ENCODE measurements at regions not wholly inside any gene's neighbourhood (a gene's known extent, or its start where the extent isn't known, plus 50 kb on each side); places are given as distances from the start of the nearest gene placed in this dataset.

DNA sequence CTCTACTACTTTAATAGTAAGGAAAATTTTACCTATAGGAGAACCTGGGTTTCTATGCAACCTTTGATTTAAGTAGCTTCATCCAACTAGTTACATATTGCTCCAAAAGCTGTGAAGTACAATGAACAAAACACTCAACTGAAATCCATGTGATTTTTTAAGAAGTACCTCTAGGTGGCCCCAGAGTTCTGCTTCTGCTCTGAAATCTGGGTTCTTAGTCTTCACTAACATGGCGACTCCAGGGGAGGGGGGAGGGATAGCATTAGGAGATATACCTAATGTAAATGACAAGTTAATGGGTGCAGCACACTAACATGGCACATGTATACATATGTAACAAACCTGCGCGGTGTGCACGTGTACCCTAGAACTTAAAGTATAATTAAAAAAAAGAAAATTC, 73.4 kb upstream of the MAGEB2 start:
- WGBS (ENCODE audit: insufficient coverage) = no CpG with 5 or more reads among the region's 4 CpGs
- H3K27me3 Mint-ChIP-seq (ENCODE audit: low read depth in 3 of 3) = no peaks in the 10 kb centered on the region
- H3K27ac Mint-ChIP-seq = no peak overlapping the region
- intact Hi-C loops (cut with micrococcal nuclease) = no loop called here
- H3K4me3 Mint-ChIP-seq = no peak overlapping the region
- Histone ChIP-seq H3K27me3 (ENCODE audit: control insufficient read depth in 2 of 2, insufficient read depth in 2 of 2, low read length in 2 of 2) (peaks cover 0 to 2% of the 10 kb centered on the region in 2 donors), H3K27ac (ENCODE audit: low read depth in 1 of 2, low read length in 2 of 2) (no peak overlapping the region), H2AFZ (ENCODE audit: insufficient read depth, low read depth, low read length, poor library complexity, severe bottlenecking) (no peak overlapping the region), H3K4me2 (replicated peaks; ENCODE audit: extremely low read depth, low read length, poor library complexity, severe bottlenecking) (no peak overlapping the region), H3K4me1 (ENCODE audit: control insufficient read depth in 1 of 2, insufficient read depth in 2 of 2, low read length in 2 of 2) (no peaks in the 10 kb centered on the region), H3K9me3 (replicated peaks in 1 of 2; ENCODE audit: control insufficient read depth in 1 of 2, insufficient read depth in 1 of 2, low read length in 2 of 2) (no peaks in the 10 kb centered on the region), H3K9ac (ENCODE audit: insufficient read depth, low read length, poor library complexity, severe bottlenecking) (no peak overlapping the region), H3K36me3 (replicated peaks in 1 of 2; ENCODE audit: control insufficient read depth in 1 of 2, insufficient read depth in 2 of 2, low read length in 2 of 2) (no peaks in the 10 kb centered on the region), H4K20me1 (ENCODE audit: insufficient read depth, low read length) (no peaks in the 10 kb centered on the region), H3K79me2 (ENCODE audit: insufficient read depth, low read length) (no peaks in the 10 kb centered on the region), H3K4me3 (replicated peaks in 1 of 3; ENCODE audit: low read depth in 2 of 3, low read length in 3 of 3) (no peak overlapping the region)
- no peaks in the 10 kb centered on the region for H3K36me3 Mint-ChIP-seq
- H3K4me1 Mint-ChIP-seq = no peaks in the 10 kb centered on the region
- peak in 1 of 3 donors; percentile 0 for DNase-seq
- no peaks in the 10 kb centered on the region for H3K9me3 Mint-ChIP-seq
- TF ChIP-seq, protein P1, sequence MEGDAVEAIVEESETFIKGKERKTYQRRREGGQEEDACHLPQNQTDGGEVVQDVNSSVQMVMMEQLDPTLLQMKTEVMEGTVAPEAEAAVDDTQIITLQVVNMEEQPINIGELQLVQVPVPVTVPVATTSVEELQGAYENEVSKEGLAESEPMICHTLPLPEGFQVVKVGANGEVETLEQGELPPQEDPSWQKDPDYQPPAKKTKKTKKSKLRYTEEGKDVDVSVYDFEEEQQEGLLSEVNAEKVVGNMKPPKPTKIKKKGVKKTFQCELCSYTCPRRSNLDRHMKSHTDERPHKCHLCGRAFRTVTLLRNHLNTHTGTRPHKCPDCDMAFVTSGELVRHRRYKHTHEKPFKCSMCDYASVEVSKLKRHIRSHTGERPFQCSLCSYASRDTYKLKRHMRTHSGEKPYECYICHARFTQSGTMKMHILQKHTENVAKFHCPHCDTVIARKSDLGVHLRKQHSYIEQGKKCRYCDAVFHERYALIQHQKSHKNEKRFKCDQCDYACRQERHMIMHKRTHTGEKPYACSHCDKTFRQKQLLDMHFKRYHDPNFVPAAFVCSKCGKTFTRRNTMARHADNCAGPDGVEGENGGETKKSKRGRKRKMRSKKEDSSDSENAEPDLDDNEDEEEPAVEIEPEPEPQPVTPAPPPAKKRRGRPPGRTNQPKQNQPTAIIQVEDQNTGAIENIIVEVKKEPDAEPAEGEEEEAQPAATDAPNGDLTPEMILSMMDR (IDR thresholded peaks at IDR 0.05) = no peak

DNA sequence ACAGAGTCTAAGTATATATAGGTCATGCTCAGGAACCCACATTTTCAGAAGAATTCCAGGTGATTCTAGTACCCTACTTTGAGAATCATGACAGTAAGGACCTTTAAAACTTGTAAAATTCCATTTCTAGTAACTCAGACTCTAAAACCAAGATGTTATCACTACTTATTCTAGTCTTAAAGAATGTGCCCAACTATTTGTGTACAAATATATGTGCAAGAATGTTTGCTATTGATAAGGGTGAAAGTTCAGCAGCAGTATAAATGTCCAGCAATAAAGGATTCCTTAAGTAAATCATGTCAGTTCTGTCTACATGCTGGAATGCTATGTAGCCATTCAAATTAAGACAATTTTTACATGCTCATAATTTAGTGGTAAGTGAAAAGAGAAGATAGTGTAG, 71.1 kb upstream of the MAGEB2 start:
- no peaks in the 10 kb centered on the region for H3K4me1 Mint-ChIP-seq
- no peak overlapping the region for H3K4me3 Mint-ChIP-seq
- no peak overlapping the region for H2AFZ ChIP-seq (ENCODE audit: insufficient read depth, low read depth, low read length, poor library complexity, severe bottlenecking)
- no peaks in the 10 kb centered on the region for H4K20me1 ChIP-seq (ENCODE audit: insufficient read depth, low read length)
- no peaks in the 10 kb centered on the region for H3K36me3 Mint-ChIP-seq
- no peak overlapping the region for H3K9ac ChIP-seq (ENCODE audit: insufficient read depth, low read length, poor library complexity, severe bottlenecking)
- H3K79me2 ChIP-seq (ENCODE audit: insufficient read depth, low read length) = no peaks in the 10 kb centered on the region
- TF ChIP-seq, protein P1 (IDR thresholded peaks at IDR 0.05) = no peak
- intact Hi-C loops (cut with micrococcal nuclease) = no loop called here
- no peaks in the 10 kb centered on the region for H3K9me3 ChIP-seq (replicated peaks in 1 of 2; ENCODE audit: control insufficient read depth in 1 of 2, insufficient read depth in 1 of 2, low read length in 2 of 2)
- H3K36me3 ChIP-seq (replicated peaks in 1 of 2; ENCODE audit: control insufficient read depth in 1 of 2, insufficient read depth in 2 of 2, low read length in 2 of 2) = no peaks in the 10 kb centered on the region
- no peak overlapping the region for H3K4me2 ChIP-seq (replicated peaks; ENCODE audit: extremely low read depth, low read length, poor library complexity, severe bottlenecking)
- peaks cover 0 to 2% of the 10 kb centered on the region in 2 donors for H3K27me3 ChIP-seq (ENCODE audit: control insufficient read depth in 2 of 2, insufficient read depth in 2 of 2, low read length in 2 of 2)
- no peaks in the 10 kb centered on the region for H3K9me3 Mint-ChIP-seq
- no peak overlapping the region for H3K4me3 ChIP-seq (replicated peaks in 1 of 3; ENCODE audit: low read depth in 2 of 3, low read length in 3 of 3)
- no peak overlapping the region for H3K27ac Mint-ChIP-seq
- H3K4me1 ChIP-seq (ENCODE audit: control insufficient read depth in 1 of 2, insufficient read depth in 2 of 2, low read length in 2 of 2) = no peaks in the 10 kb centered on the region
- no peak overlapping the region for H3K27ac ChIP-seq (ENCODE audit: low read depth in 1 of 2, low read length in 2 of 2)
- H3K27me3 Mint-ChIP-seq (ENCODE audit: low read depth in 3 of 3) = peaks cover 0 to 3% (median 2%) of the 10 kb centered on the region in 3 donors
- no peak for DNase-seq
